Activated naive CD4-positive, alpha-beta T cell treated with anti-CD3 and anti-CD28 coated beads for 36 hours (primary cell): ENCODE measurements at regions not wholly inside any gene's neighbourhood (a gene's known extent, or its start where the extent isn't known, plus 50 kb on each side); places are given as distances from the start of the nearest gene placed in this dataset.

ENCODE experiments used
- CTCF ChIA-PET: fragments of 350-600 bp; sonication (Branson Sonifier 250); formaldehyde crosslinking; loops from one replicate; lab custom pipeline; 2021; ENCODE audit warnings: antibody characterized with exemption; lab: Charles Lee
- DNase-seq: peaks from one replicate; pipeline ENCODE4 v3.0.0-alpha.2; 2020
- H3K27ac Mint-ChIP-seq: one replicate; pipeline ENCODE4 v1.8.0; 2021; ENCODE audit warnings: mild to moderate bottlenecking, mixed read lengths
- H3K27me3 Mint-ChIP-seq: one replicate; pipeline ENCODE4 v1.8.0; 2021; ENCODE audit warnings: low read depth, mixed read lengths
- H3K36me3 Mint-ChIP-seq: one replicate; pipeline ENCODE4 v1.8.0; 2021; ENCODE audit warnings: low read depth, mixed read lengths
- H3K4me1 Mint-ChIP-seq: one replicate; pipeline ENCODE4 v1.8.0; 2021; ENCODE audit warnings: low read depth, mixed read lengths
- H3K4me3 Mint-ChIP-seq: one replicate; pipeline ENCODE4 v1.8.0; 2021; ENCODE audit warnings: mild to moderate bottlenecking, moderate library complexity, mixed read lengths
- H3K9me3 Mint-ChIP-seq: one replicate; pipeline ENCODE4 v1.8.0; 2021; ENCODE audit warnings: mixed read lengths
- intact Hi-C: fragments of 100-400 bp; cut with micrococcal nuclease; formaldehyde crosslinking; loops from one replicate; pipeline ENCODE4 v1.15.1; 2023

- Mint-ChIP-seq H3K27ac (no peak overlapping the region), H3K27me3 (no peaks in the 10 kb centered on the region), H3K9me3 (peaks cover 5% of the 10 kb centered on the region), H3K36me3 (no peaks in the 10 kb centered on the region), H3K4me1 (peaks cover 13% of the 10 kb centered on the region), H3K4me3 (no peak overlapping the region)
- intact Hi-C loops = no loop called here
- no peak for DNase-seq
- CTCF ChIA-PET = no interaction called here
Observed at GRCh38 chr6:22021966-22022365, 274.9 kb downstream of the PRL start.

GRCh38 chr6:22023937-22024336 lies 272.9 kb downstream of the PRL start:
- Mint-ChIP-seq H3K27ac (no peak overlapping the region), H3K4me3 (no peak overlapping the region), H3K9me3 (peaks cover 5% of the 10 kb centered on the region), H3K27me3 (peaks cover 2% of the 10 kb centered on the region), H3K36me3 (no peaks in the 10 kb centered on the region), H3K4me1 (peaks cover 19% of the 10 kb centered on the region)
- no peak for DNase-seq
- CTCF ChIA-PET = no interaction called here
- intact Hi-C loops = no loop called here

- H3K27ac Mint-ChIP-seq = no peak overlapping the region
- peaks cover 2% of the 10 kb centered on the region for H3K27me3 Mint-ChIP-seq
- peaks cover 5% of the 10 kb centered on the region for H3K9me3 Mint-ChIP-seq
- CTCF ChIA-PET = no interaction called here
- no peak overlapping the region for H3K4me3 Mint-ChIP-seq
- intact Hi-C loops = no loop called here
- no peaks in the 10 kb centered on the region for H3K36me3 Mint-ChIP-seq
- peaks cover 25% of the 10 kb centered on the region for H3K4me1 Mint-ChIP-seq
- DNase-seq = no peak
Observed at GRCh38 chr6:22024973-22025467, 271.8 kb downstream of the PRL start.

GRCh38 chr6:22025468-22026163 lies 271.2 kb downstream of the PRL start:
- DNase-seq = peak; percentile 23
- H3K36me3 Mint-ChIP-seq = no peaks in the 10 kb centered on the region
- peaks cover 25% of the 10 kb centered on the region for H3K4me1 Mint-ChIP-seq
- intact Hi-C loops = no loop called here
- CTCF ChIA-PET = no interaction called here
- H3K4me3 Mint-ChIP-seq = no peak overlapping the region
- H3K9me3 Mint-ChIP-seq = peaks cover 5% of the 10 kb centered on the region
- peak overlapping the region; percentile 50 for H3K27ac Mint-ChIP-seq
- H3K27me3 Mint-ChIP-seq = peaks cover 2% of the 10 kb centered on the region

GRCh38 chr6:22026164-22026678 lies 270.6 kb downstream of the PRL start:
- H3K9me3 Mint-ChIP-seq = peaks cover 5% of the 10 kb centered on the region
- H3K27ac Mint-ChIP-seq = peak overlapping the region; percentile 50
- H3K36me3 Mint-ChIP-seq = no peaks in the 10 kb centered on the region
- no peak overlapping the region for H3K4me3 Mint-ChIP-seq
- peaks cover 25% of the 10 kb centered on the region for H3K4me1 Mint-ChIP-seq
- H3K27me3 Mint-ChIP-seq = peaks cover 2% of the 10 kb centered on the region
- no peak for DNase-seq
- CTCF ChIA-PET = no interaction called here
- intact Hi-C loops = no loop called here

GRCh38 chr6:22027040-22027725 lies 269.7 kb downstream of the PRL start:
- H3K27me3 Mint-ChIP-seq = peaks cover 2% of the 10 kb centered on the region
- peaks cover 3% of the 10 kb centered on the region for H3K9me3 Mint-ChIP-seq
- no peak for DNase-seq
- no peak overlapping the region for H3K27ac Mint-ChIP-seq
- CTCF ChIA-PET = no interaction called here
- H3K4me3 Mint-ChIP-seq = no peak overlapping the region
- H3K36me3 Mint-ChIP-seq = no peaks in the 10 kb centered on the region
- intact Hi-C loops = no loop called here
- peaks cover 25% of the 10 kb centered on the region for H3K4me1 Mint-ChIP-seq

- peak; percentile 19 for DNase-seq
- Mint-ChIP-seq H3K4me1 (peaks cover 25% of the 10 kb centered on the region), H3K4me3 (no peak overlapping the region), H3K36me3 (no peaks in the 10 kb centered on the region), H3K27me3 (peaks cover 2% of the 10 kb centered on the region), H3K27ac (no peak overlapping the region), H3K9me3 (no peaks in the 10 kb centered on the region)
- CTCF ChIA-PET = no interaction called here
- intact Hi-C loops = no loop called here
Observed at GRCh38 chr6:22028403-22029090, 268.3 kb downstream of the PRL start.

- intact Hi-C loops = no loop called here
Observed at GRCh38 chr6:22029171-22029570, 267.7 kb downstream of the PRL start.

GRCh38 chr6:22030730-22031619 lies 265.9 kb downstream of the PRL start:
- Mint-ChIP-seq H3K4me3 (no peak overlapping the region), H3K9me3 (no peaks in the 10 kb centered on the region), H3K27me3 (peaks cover 2% of the 10 kb centered on the region), H3K4me1 (peaks cover 15% of the 10 kb centered on the region), H3K27ac (no peak overlapping the region), H3K36me3 (no peaks in the 10 kb centered on the region)
- CTCF ChIA-PET = no interaction called here
- DNase-seq = no peak
- intact Hi-C loops = no loop called here

More at GRCh38 chr6:22029171-22029570, 267.7 kb downstream of the PRL start:
- CTCF ChIA-PET = no interaction called here
- H3K36me3 Mint-ChIP-seq = no peaks in the 10 kb centered on the region
- no peak overlapping the region for H3K27ac Mint-ChIP-seq
- no peak for DNase-seq
- peaks cover 2% of the 10 kb centered on the region for H3K27me3 Mint-ChIP-seq
- H3K4me1 Mint-ChIP-seq = peaks cover 25% of the 10 kb centered on the region
- H3K9me3 Mint-ChIP-seq = no peaks in the 10 kb centered on the region
- no peak overlapping the region for H3K4me3 Mint-ChIP-seq

GRCh38 chr6:22035690-22036089 lies 261.1 kb downstream of the PRL start:
- no peaks in the 10 kb centered on the region for H3K27me3 Mint-ChIP-seq

GRCh38 chr6:22036275-22036674 lies 260.6 kb downstream of the PRL start:
- Mint-ChIP-seq H3K4me3 (no peak overlapping the region), H3K27me3 (no peaks in the 10 kb centered on the region), H3K4me1 (no peaks in the 10 kb centered on the region), H3K36me3 (no peaks in the 10 kb centered on the region), H3K27ac (no peak overlapping the region), H3K9me3 (peaks cover 6% of the 10 kb centered on the region)
- intact Hi-C loops = no loop called here
- DNase-seq = peak; percentile 8
- CTCF ChIA-PET = no interaction called here

More at GRCh38 chr6:22035690-22036089, 261.1 kb downstream of the PRL start:
- intact Hi-C loops = no loop called here
- no peak overlapping the region for H3K4me3 Mint-ChIP-seq
- peaks cover 3% of the 10 kb centered on the region for H3K9me3 Mint-ChIP-seq
- no peaks in the 10 kb centered on the region for H3K36me3 Mint-ChIP-seq
- no peak for DNase-seq
- CTCF ChIA-PET = no interaction called here
- no peak overlapping the region for H3K27ac Mint-ChIP-seq
- no peaks in the 10 kb centered on the region for H3K4me1 Mint-ChIP-seq

- no peaks in the 10 kb centered on the region for H3K36me3 Mint-ChIP-seq
- DNase-seq = no peak
- peaks cover 6% of the 10 kb centered on the region for H3K9me3 Mint-ChIP-seq
- no peak overlapping the region for H3K27ac Mint-ChIP-seq
- H3K4me3 Mint-ChIP-seq = no peak overlapping the region
- CTCF ChIA-PET = no interaction called here
- intact Hi-C loops = no loop called here
- H3K4me1 Mint-ChIP-seq = no peaks in the 10 kb centered on the region
- no peaks in the 10 kb centered on the region for H3K27me3 Mint-ChIP-seq
Observed at GRCh38 chr6:22036699-22037098, 260.1 kb downstream of the PRL start.
